Stimulated activated effector memory CD8-positive, alpha-beta T cell treated with anti-CD3 and anti-CD28 coated beads, Interleukin-12 subunit alpha, Interleukin-12 subunit beta, amount 100 ng/mL, for 72 hours (primary cell): ENCODE measurements at regions not wholly inside any gene's neighbourhood (a gene's known extent, or its start where the extent isn't known, plus 50 kb on each side); places are given as distances from the start of the nearest gene placed in this dataset.
"Not testable (repeated sequence)": the region's sequence is repeated elsewhere in the genome, so short reads cannot be mapped to it uniquely, and the experiment has no call there.

Experiments
- ATAC-seq: fragments of 150-1000 bp; cut with Tn5 transposase; 2 replicates; pipeline ENCODE4 v1.10.0; 2021
- DNase-seq, 2 donors: peaks; one replicate each; pipeline ENCODE4 v3.0.0; 2021 to 2022; ENCODE audit warnings: low spot score in 2 of 2
- H3K27ac Mint-ChIP-seq: one replicate; pipeline ENCODE4 v1.8.0; 2022; ENCODE audit warnings: mild to moderate bottlenecking, mixed read lengths
- H3K36me3 Mint-ChIP-seq: one replicate; pipeline ENCODE4 v1.8.0; 2022; ENCODE audit warnings: mild to moderate bottlenecking, mixed read lengths
- H3K4me1 Mint-ChIP-seq: one replicate; pipeline ENCODE4 v1.8.0; 2022; ENCODE audit warnings: mixed read lengths
- H3K4me3 Mint-ChIP-seq: one replicate; pipeline ENCODE4 v1.8.0; 2022; ENCODE audit warnings: mild to moderate bottlenecking, mixed read lengths
- H3K9me3 Mint-ChIP-seq: one replicate; pipeline ENCODE4 v1.8.0; 2022; ENCODE audit warnings: mixed read lengths

DNA sequence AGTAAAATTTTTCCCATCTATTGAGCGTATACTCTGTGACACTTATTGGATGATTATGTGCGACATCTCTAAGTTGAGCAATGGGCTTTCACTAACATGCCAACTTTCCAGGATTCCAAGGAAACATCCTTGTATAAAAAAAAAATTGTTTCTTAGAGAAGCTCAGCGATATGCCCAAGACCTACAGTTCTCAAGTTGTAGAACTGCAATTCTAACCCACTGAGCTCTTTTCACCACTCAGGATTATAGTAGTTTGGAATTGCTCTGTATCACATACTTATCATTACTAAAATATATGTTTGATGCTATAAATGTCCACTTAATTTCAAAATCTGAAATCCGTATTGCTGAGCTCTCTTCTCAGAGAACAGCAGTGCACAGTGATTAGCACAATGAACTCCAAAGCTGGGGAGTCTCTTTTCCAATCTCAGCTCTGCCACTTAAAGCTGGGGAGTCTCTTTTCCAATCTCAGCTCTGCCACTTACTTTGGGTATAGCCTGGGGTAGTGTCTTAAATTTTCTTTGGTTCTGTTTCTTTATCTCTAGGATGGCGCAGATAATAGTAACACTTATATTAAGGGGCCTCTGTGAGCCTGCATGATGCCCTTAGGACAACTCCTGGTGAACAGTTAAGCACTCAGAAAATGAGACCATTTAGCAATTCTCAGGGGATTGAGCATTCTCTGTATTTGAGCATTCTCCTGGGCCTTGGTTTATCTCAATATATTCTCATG lies 1722.2 kb upstream of the AGA start:
- ATAC-seq (no peak), DNase-seq (no peak)
- no peaks in the 10 kb centered on the region for H3K4me1 Mint-ChIP-seq
- no peaks in the 10 kb centered on the region for H3K36me3 Mint-ChIP-seq
- no peak overlapping the region for H3K4me3 Mint-ChIP-seq
- H3K27ac Mint-ChIP-seq, result no peak overlapping the region
- H3K9me3 Mint-ChIP-seq, result peaks cover 41% of the 10 kb centered on the region

GRCh38 chr4:179165000-179165738 lies 1722.9 kb upstream of the AGA start:
- no peak for DNase-seq
- peaks cover 46% of the 10 kb centered on the region for H3K9me3 Mint-ChIP-seq
- no peak for ATAC-seq
- no peaks in the 10 kb centered on the region for H3K4me1 Mint-ChIP-seq
- H3K36me3 Mint-ChIP-seq, result no peaks in the 10 kb centered on the region
- H3K27ac Mint-ChIP-seq, result no peak overlapping the region
- no peak overlapping the region for H3K4me3 Mint-ChIP-seq

DNA sequence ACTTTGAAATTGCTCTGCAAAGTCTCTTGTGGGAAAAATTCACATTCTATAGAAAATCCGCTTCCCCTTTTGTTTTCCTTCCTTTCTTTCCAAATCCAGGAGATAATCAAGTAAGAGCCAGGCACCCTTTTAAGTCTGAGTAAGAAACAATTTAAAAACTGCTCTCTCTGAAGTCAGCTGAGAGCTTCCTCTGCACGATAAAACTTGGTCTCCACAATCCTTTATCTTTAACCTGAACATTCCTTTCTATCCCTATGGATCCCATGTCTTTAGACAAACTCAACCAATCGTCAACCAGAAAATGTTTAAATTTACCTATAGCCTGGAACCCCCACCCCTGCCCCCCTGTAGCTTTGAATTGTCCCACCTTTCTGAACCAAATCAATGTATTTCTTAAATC lies 1723.6 kb upstream of the AGA start:
- no peak for DNase-seq
- no peaks in the 10 kb centered on the region for H3K4me1 Mint-ChIP-seq
- H3K9me3 Mint-ChIP-seq, result peaks cover 45% of the 10 kb centered on the region
- H3K27ac Mint-ChIP-seq, result no peak overlapping the region
- H3K4me3 Mint-ChIP-seq, result no peak overlapping the region
- H3K36me3 Mint-ChIP-seq, result no peaks in the 10 kb centered on the region
- no peak for ATAC-seq

GRCh38 chr4:179170308-179170707 lies 1728.1 kb upstream of the AGA start:
- not testable (repeated sequence) for ATAC-seq, H3K36me3 Mint-ChIP-seq, DNase-seq, H3K4me1 Mint-ChIP-seq, H3K27ac Mint-ChIP-seq, H3K4me3 Mint-ChIP-seq
- H3K9me3 Mint-ChIP-seq, result peaks cover 45% of the 10 kb centered on the region

DNA sequence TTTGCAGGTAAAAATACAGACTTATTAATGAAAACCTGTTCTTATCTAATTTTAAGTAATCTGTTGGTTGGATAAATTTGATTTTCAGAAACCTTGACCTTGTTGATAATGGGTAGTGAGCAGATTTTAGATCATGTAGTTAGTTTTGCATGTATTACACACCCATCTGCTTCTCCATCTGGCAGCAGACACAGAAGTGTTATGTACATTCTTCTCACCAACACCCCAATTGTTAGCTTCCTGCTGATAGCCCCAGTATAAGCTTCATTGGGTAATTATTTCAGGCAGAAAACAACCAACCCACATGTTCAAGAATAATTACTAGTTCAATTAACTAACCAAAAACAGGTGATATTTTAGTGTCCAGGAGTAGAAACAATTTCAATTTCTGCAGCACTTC lies 1740.5 kb upstream of the AGA start:
- no peak overlapping the region for H3K4me3 Mint-ChIP-seq
- DNase-seq, result no peak
- H3K4me1 Mint-ChIP-seq, result no peaks in the 10 kb centered on the region
- no peaks in the 10 kb centered on the region for H3K36me3 Mint-ChIP-seq
- no peak overlapping the region for H3K27ac Mint-ChIP-seq
- H3K9me3 Mint-ChIP-seq, result peaks cover 16% of the 10 kb centered on the region
- ATAC-seq, result no peak

DNA sequence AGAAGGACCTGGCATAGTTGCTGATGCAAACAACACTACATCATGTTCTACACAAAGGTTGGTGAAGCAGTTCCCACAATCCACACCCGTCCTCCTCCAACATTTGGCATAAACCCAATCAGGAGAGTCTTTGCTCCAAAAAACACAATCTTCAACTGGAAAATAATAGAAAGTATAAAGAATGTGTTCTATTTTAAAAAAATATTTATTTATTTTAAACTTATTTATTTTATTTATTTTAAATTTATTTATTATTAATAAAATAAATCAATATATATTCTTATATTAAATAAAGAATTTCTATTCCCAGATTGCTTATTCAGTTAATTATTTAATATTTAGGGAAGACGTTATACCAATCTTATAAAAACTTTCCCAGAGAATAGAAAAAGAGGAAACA lies 1753.7 kb upstream of the AGA start:
- H3K27ac Mint-ChIP-seq, result no peak overlapping the region
- DNase-seq (no peak), ATAC-seq (no peak)
- H3K9me3 Mint-ChIP-seq, result peaks cover 10% of the 10 kb centered on the region
- H3K4me3 Mint-ChIP-seq, result no peak overlapping the region
- no peaks in the 10 kb centered on the region for H3K4me1 Mint-ChIP-seq
- no peaks in the 10 kb centered on the region for H3K36me3 Mint-ChIP-seq

DNA sequence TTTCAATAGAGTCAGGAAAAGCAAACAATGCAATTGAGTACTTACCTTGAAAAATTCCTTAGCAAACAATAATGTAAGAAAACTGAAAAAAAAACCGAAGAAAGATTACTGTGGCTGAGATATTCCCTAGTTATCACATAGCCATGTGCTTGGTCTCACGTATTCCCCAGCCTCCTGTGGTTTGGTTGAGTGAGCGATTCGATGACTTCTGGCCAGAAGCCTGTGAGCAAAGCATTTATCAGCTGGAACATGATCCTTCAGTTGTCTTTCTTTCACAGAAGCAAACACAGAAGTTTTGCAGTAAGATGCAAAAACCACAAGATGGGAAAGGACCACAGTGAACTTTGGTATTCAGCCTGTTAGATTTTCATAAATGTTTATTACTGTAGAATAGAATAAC lies 1754.3 kb upstream of the AGA start:
- no peak for DNase-seq
- no peak overlapping the region for H3K4me3 Mint-ChIP-seq
- no peak overlapping the region for H3K27ac Mint-ChIP-seq
- no peaks in the 10 kb centered on the region for H3K4me1 Mint-ChIP-seq
- no peak for ATAC-seq
- H3K9me3 Mint-ChIP-seq, result peaks cover 10% of the 10 kb centered on the region
- H3K36me3 Mint-ChIP-seq, result no peaks in the 10 kb centered on the region

DNA sequence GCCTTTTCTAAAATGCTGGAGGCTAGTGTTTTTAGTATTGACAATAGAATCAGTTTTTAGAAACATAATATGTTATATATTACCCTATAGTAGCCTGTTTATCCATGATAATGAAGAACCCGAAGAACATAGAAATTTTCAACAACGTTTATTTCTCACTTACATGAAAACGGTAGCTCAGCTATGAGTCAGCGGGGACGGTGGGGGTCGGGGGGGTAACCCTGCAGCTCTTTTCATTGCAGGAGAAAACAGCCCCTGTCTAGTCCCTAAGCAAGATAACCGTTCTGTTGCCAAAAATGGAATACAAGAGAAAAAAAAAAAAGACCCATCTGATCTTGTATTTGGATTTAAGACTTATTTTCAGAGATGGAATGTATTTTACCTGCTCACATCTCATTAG lies 1758.4 kb upstream of the AGA start:
- Mint-ChIP-seq H3K4me3 (no peak overlapping the region), H3K4me1 (no peaks in the 10 kb centered on the region), H3K36me3 (no peaks in the 10 kb centered on the region), H3K27ac (no peak overlapping the region), H3K9me3 (peaks cover 21% of the 10 kb centered on the region)
- ATAC-seq (no peak), DNase-seq (no peak)

DNA sequence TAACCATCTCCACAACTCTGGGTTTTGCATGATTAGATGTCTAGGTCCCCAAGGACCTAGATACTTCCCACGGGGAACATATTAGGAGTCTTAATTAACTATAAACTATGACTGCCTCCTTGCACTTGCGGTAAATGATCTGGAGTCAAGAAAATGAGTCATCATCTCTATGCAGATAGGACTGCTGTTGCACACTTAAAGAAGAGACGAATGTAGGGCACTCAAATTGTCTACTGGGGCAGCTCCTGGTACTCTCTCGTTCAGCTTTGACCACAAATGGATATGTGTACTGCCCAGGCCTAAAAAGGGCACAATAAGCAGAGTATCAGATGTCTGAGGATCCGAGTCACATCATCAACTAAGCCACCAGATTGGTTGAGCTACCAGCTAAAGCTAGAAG lies 1783.4 kb upstream of the AGA start:
- ATAC-seq (no peak), DNase-seq (no peak)
- no peaks in the 10 kb centered on the region for H3K4me1 Mint-ChIP-seq
- H3K9me3 Mint-ChIP-seq, result peaks cover 14% of the 10 kb centered on the region
- H3K4me3 Mint-ChIP-seq, result no peak overlapping the region
- no peak overlapping the region for H3K27ac Mint-ChIP-seq
- no peaks in the 10 kb centered on the region for H3K36me3 Mint-ChIP-seq

DNA sequence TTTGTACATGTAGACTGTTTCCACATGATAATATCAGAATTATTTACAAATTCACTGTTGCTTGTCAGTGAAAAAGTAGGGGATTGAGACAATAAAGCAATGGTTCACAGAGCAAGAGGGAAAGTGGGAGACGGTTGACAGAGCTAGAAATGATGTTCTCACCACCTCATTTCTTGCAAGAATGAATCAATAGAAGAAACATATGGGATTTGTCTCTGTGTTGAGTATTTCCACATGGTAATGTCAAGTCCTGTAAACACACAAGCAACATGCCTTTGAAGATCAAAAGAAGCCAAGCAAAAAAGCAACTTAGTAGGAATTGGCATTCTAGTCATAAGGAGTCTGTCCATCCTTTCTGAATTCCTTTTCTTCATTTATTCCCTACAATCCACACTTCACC lies 1806.6 kb upstream of the AGA start:
- Mint-ChIP-seq H3K27ac (no peak overlapping the region), H3K36me3 (no peaks in the 10 kb centered on the region), H3K9me3 (peaks cover 15% of the 10 kb centered on the region), H3K4me3 (no peak overlapping the region), H3K4me1 (no peaks in the 10 kb centered on the region)
- DNase-seq, result no peak
- no peak for ATAC-seq

- no peaks in the 10 kb centered on the region for H3K36me3 Mint-ChIP-seq
- H3K4me3 Mint-ChIP-seq, result no peak overlapping the region
- no peak for ATAC-seq
- no peak for DNase-seq
- H3K27ac Mint-ChIP-seq, result no peak overlapping the region
- H3K4me1 Mint-ChIP-seq, result no peaks in the 10 kb centered on the region
- peaks cover 30% of the 10 kb centered on the region for H3K9me3 Mint-ChIP-seq
Observed at GRCh38 chr4:179268791-179269190, 1826.6 kb upstream of the AGA start.

- no peak overlapping the region for H3K4me3 Mint-ChIP-seq
- H3K27ac Mint-ChIP-seq, result no peak overlapping the region
- ATAC-seq (no peak), DNase-seq (no peak)
- no peaks in the 10 kb centered on the region for H3K4me1 Mint-ChIP-seq
- H3K9me3 Mint-ChIP-seq, result peaks cover 19% of the 10 kb centered on the region
- H3K36me3 Mint-ChIP-seq, result no peaks in the 10 kb centered on the region
Observed at GRCh38 chr4:179272282-179272681, 1830.0 kb upstream of the AGA start.

DNA sequence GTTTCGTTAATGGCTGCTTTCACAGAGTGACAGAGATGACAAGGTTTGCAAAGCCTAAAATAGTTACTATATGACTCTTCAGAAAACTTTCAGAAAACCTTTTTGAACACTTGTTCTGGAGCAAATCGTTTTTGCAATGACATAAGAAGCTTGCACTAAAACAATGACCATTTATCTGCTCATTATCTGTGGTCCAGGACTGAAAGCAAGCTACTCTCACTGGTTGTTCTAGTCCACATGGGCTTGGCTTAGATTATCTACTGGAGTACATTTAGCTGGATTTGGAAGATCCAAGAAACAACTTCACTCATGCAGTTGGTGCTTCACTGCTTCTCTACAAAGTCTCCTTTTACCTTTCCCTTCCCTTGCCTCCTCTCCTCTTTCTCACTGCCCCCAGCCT lies 1836.4 kb upstream of the AGA start:
- Mint-ChIP-seq H3K36me3 (no peaks in the 10 kb centered on the region), H3K4me1 (no peaks in the 10 kb centered on the region), H3K27ac (no peak overlapping the region), H3K9me3 (peaks cover 11% of the 10 kb centered on the region), H3K4me3 (no peak overlapping the region)
- ATAC-seq (no peak), DNase-seq (no peak)

GRCh38 chr4:179285696-179286095 lies 1843.5 kb upstream of the AGA start:
- DNase-seq, result no peak
- no peak for ATAC-seq
- H3K36me3 Mint-ChIP-seq, result no peaks in the 10 kb centered on the region
- H3K4me1 Mint-ChIP-seq, result no peaks in the 10 kb centered on the region
- H3K27ac Mint-ChIP-seq, result no peak overlapping the region
- no peak overlapping the region for H3K4me3 Mint-ChIP-seq
- H3K9me3 Mint-ChIP-seq, result peaks cover 17% of the 10 kb centered on the region

DNA sequence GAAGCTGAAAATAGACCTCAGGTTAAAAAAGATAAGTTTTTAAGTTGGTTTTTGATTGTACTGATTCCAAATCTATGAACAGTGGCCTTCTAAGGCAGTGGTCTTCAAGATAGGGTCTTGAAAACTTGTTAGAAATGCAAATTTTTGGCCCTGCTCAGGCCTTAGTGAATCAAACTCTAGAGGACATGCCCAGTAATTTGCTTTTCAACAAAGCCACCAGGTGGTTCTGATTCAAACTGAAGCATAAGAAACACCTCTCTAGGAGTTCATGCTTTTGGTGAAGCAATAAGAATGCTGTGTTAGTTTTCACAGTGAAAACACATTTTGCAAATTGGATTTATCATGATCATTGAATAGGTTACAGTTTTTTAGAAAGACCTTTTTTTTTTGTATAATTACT lies 1849.4 kb upstream of the AGA start:
- H3K27ac Mint-ChIP-seq, result no peak overlapping the region
- no peak overlapping the region for H3K4me3 Mint-ChIP-seq
- DNase-seq, result no peak
- no peaks in the 10 kb centered on the region for H3K36me3 Mint-ChIP-seq
- H3K4me1 Mint-ChIP-seq, result no peaks in the 10 kb centered on the region
- H3K9me3 Mint-ChIP-seq, result peaks cover 21% of the 10 kb centered on the region
- ATAC-seq, result no peak

DNA sequence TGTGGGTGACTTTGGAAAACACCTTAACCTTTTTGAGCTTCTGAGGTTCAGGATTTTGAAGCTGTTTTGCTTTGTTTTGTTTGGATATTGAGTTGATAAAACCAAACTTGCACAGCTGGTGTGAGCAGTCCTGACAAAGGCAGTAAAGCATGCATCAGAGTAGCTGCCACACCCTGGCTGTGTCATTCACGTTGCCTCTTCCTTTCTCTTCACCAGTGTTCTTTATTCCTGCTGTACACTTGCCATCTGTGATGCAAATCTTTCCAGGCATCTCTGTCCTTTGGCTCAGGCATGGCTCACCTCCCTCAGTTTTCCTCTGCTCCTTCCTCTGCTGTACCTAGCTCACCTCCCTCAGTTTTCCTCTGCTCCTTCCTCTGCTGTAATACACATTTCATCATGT lies 1850.2 kb upstream of the AGA start:
- Mint-ChIP-seq H3K4me1 (no peaks in the 10 kb centered on the region), H3K4me3 (no peak overlapping the region), H3K27ac (no peak overlapping the region), H3K36me3 (no peaks in the 10 kb centered on the region), H3K9me3 (peaks cover 23% of the 10 kb centered on the region)
- DNase-seq, result no peak
- ATAC-seq, result no peak
